ENCODE measurements at regions not wholly inside any gene's neighbourhood (a gene's known extent, or its start where the extent isn't known, plus 50 kb on each side); places are given as distances from the start of the nearest gene placed in this dataset.

DNA sequence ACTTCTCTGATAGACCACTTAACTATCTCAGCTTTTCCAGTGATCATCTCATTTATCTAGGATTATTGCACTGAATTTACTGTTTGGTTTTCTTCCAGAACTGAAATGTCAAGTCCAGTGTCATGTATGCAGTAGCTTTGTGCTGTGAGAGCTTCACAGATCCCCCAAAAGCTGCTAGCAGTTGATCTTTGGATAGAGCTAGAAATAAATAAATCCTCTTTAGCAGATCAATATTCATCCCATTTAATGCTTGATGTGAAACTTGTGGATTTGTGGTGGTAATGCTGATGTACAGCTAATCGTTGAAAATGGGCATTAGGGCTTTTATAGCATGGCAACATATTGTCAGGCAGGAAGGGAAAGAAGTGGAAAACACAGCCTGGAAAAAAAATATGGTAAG, 509.6 kb upstream of the FAM241A start:
- no peak for ATAC-seq (ENCODE audit: low read depth)
- Mint-ChIP-seq H3K36me3 (no peaks in the 10 kb centered on the region), H3K4me3 (no peak overlapping the region), H3K9me3 (no peaks in the 10 kb centered on the region), H3K27me3 (no peaks in the 10 kb centered on the region), H3K4me1 (no peaks in the 10 kb centered on the region), H3K27ac (no peak overlapping the region)
- POLR2A ChIA-PET, result no interaction called here
- no peak for DNase-seq

- no peaks in the 10 kb centered on the region for H3K36me3 Mint-ChIP-seq
- ATAC-seq (ENCODE audit: low read depth) (no peak), DNase-seq (no peak)
- no peak overlapping the region for H3K4me3 Mint-ChIP-seq
- H3K4me1 Mint-ChIP-seq, result no peaks in the 10 kb centered on the region
- no peaks in the 10 kb centered on the region for H3K9me3 Mint-ChIP-seq
- POLR2A ChIA-PET, result no interaction called here
- no peak overlapping the region for H3K27ac Mint-ChIP-seq
- no peaks in the 10 kb centered on the region for H3K27me3 Mint-ChIP-seq
Measured at GRCh38 chr4:111636961-111637585, 508.2 kb upstream of the FAM241A start.

- H3K4me3 Mint-ChIP-seq, result no peak overlapping the region
- no peak overlapping the region for H3K27ac Mint-ChIP-seq
- no peaks in the 10 kb centered on the region for H3K9me3 Mint-ChIP-seq
- no peaks in the 10 kb centered on the region for H3K36me3 Mint-ChIP-seq
- no peaks in the 10 kb centered on the region for H3K27me3 Mint-ChIP-seq
- H3K4me1 Mint-ChIP-seq, result no peaks in the 10 kb centered on the region
- ATAC-seq (ENCODE audit: low read depth), result no peak
- POLR2A ChIA-PET, result no interaction called here
- DNase-seq, result no peak
Measured at GRCh38 chr4:111639120-111639690, 506.0 kb upstream of the FAM241A start.

- H3K36me3 Mint-ChIP-seq, result no peaks in the 10 kb centered on the region
- ATAC-seq (ENCODE audit: low read depth) (no peak), DNase-seq (no peak)
- H3K4me3 Mint-ChIP-seq, result no peak overlapping the region
- POLR2A ChIA-PET, result no interaction called here
- no peaks in the 10 kb centered on the region for H3K4me1 Mint-ChIP-seq
- no peak overlapping the region for H3K27ac Mint-ChIP-seq
- H3K9me3 Mint-ChIP-seq, result no peaks in the 10 kb centered on the region
- no peaks in the 10 kb centered on the region for H3K27me3 Mint-ChIP-seq
Measured at GRCh38 chr4:111639876-111640275, 505.4 kb upstream of the FAM241A start.

DNA sequence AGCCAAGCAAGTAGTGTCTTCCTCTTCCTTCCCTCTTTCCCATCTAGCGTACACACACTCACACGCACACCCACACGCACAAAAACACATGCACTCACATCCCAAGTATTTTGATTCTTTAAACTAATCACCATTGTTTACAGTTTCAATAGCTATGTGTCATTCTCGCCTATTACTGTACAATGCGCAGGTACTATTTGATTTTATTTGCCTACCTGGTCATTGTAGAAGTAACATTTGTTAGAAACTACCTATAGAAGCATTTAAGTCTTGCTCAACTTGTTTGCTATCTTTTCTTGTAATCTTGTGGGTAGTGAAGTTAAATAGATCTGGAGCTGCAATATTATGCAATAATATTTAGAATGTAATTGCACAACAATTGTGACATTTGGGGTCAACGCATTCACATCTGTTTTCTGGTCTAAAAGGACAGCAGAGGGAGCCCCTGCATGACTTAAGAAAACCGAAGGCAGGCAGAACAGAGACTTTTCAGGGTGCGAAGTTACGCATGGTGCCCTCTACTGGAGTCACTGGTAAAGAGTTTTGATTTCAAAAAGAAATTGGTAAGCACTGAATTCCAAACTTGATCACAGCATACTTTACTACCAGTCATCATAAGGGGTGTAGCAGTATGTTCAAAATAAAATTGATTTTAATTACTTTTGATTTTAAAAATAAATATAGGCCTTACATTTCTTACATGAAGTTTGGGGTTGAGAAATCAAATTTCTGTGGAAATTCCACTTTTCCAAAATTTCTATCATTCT, 503.3 kb upstream of the FAM241A start:
- Mint-ChIP-seq H3K9me3 (no peaks in the 10 kb centered on the region), H3K36me3 (no peaks in the 10 kb centered on the region), H3K27me3 (no peaks in the 10 kb centered on the region), H3K4me1 (no peaks in the 10 kb centered on the region), H3K4me3 (no peak overlapping the region), H3K27ac (no peak overlapping the region)
- DNase-seq, result no peak
- peak; percentile 68 for ATAC-seq (ENCODE audit: low read depth)
- POLR2A ChIA-PET, result no interaction called here

DNA sequence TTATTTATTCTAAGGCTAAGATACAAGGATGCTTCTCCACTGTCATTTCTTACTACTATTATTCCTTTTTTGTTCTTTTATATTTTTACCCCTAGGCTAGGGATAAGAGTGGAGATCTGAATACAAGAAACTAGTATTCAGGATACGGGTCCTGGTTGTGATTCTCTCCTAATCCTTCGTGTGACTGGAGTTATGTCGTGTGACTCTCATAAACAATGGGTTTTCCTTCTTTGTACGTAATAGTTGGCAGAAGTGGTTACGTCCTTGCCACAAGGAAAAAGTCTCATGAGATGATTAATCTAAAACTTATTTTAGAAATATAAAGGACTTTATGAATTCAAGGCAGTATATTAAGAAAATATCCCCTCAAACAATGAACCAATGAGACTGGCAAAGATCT, 497.2 kb upstream of the FAM241A start:
- no peaks in the 10 kb centered on the region for H3K27me3 Mint-ChIP-seq
- H3K4me1 Mint-ChIP-seq, result no peaks in the 10 kb centered on the region
- POLR2A ChIA-PET, result no interaction called here
- no peak overlapping the region for H3K27ac Mint-ChIP-seq
- DNase-seq (no peak), ATAC-seq (ENCODE audit: low read depth) (no peak)
- H3K36me3 Mint-ChIP-seq, result no peaks in the 10 kb centered on the region
- no peak overlapping the region for H3K4me3 Mint-ChIP-seq
- H3K9me3 Mint-ChIP-seq, result no peaks in the 10 kb centered on the region

GRCh38 chr4:111649308-111649707, 495.9 kb upstream of the FAM241A start:
- ATAC-seq (ENCODE audit: low read depth) (no peak), DNase-seq (no peak)
- H3K36me3 Mint-ChIP-seq, result no peaks in the 10 kb centered on the region
- POLR2A ChIA-PET, result no interaction called here
- H3K27me3 Mint-ChIP-seq, result no peaks in the 10 kb centered on the region
- H3K27ac Mint-ChIP-seq, result no peak overlapping the region
- H3K4me3 Mint-ChIP-seq, result no peak overlapping the region
- no peaks in the 10 kb centered on the region for H3K4me1 Mint-ChIP-seq
- no peaks in the 10 kb centered on the region for H3K9me3 Mint-ChIP-seq

DNA sequence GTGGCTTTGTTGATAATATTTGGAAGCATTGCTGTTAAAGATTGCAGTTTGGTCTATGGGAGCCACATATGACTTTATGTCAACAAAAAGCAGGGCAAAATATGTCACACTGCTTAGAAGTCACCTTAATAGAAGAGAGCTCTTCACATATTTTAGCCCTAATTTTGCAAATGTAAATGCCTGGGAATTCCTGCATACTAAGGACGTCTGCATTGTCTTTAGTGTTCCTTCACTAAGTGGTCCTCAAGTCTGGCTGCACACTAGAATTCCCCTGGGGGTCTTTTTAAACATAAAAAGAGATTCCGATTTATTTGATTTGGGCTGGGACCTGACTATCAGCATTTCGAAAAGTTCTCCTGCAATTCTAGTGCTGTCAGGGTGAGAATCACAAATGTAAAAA, 495.1 kb upstream of the FAM241A start:
- H3K27ac Mint-ChIP-seq, result no peak overlapping the region
- no peak for DNase-seq
- POLR2A ChIA-PET, result no interaction called here
- no peaks in the 10 kb centered on the region for H3K27me3 Mint-ChIP-seq
- no peak for ATAC-seq (ENCODE audit: low read depth)
- H3K36me3 Mint-ChIP-seq, result no peaks in the 10 kb centered on the region
- no peaks in the 10 kb centered on the region for H3K9me3 Mint-ChIP-seq
- H3K4me3 Mint-ChIP-seq, result no peak overlapping the region
- H3K4me1 Mint-ChIP-seq, result no peaks in the 10 kb centered on the region

- DNase-seq (no peak), ATAC-seq (ENCODE audit: low read depth) (no peak)
- H3K27me3 Mint-ChIP-seq, result no peaks in the 10 kb centered on the region
- H3K27ac Mint-ChIP-seq, result no peak overlapping the region
- no peaks in the 10 kb centered on the region for H3K4me1 Mint-ChIP-seq
- no peaks in the 10 kb centered on the region for H3K9me3 Mint-ChIP-seq
- POLR2A ChIA-PET, result no interaction called here
- no peaks in the 10 kb centered on the region for H3K36me3 Mint-ChIP-seq
- H3K4me3 Mint-ChIP-seq, result no peak overlapping the region
Measured at GRCh38 chr4:111650674-111651086, 494.6 kb upstream of the FAM241A start.

- H3K36me3 Mint-ChIP-seq, result no peaks in the 10 kb centered on the region
- DNase-seq, result no peak
- POLR2A ChIA-PET, result no interaction called here
- no peaks in the 10 kb centered on the region for H3K4me1 Mint-ChIP-seq
- ATAC-seq (ENCODE audit: low read depth), result no peak
- H3K27me3 Mint-ChIP-seq, result no peaks in the 10 kb centered on the region
- H3K9me3 Mint-ChIP-seq, result no peaks in the 10 kb centered on the region
- H3K27ac Mint-ChIP-seq, result no peak overlapping the region
- H3K4me3 Mint-ChIP-seq, result no peak overlapping the region
Measured at GRCh38 chr4:111652236-111652635, 493.0 kb upstream of the FAM241A start.

- Mint-ChIP-seq H3K36me3 (no peaks in the 10 kb centered on the region), H3K9me3 (no peaks in the 10 kb centered on the region), H3K4me1 (no peaks in the 10 kb centered on the region), H3K27ac (no peak overlapping the region), H3K27me3 (no peaks in the 10 kb centered on the region), H3K4me3 (no peak overlapping the region)
- ATAC-seq (ENCODE audit: low read depth) (no peak), DNase-seq (no peak)
- POLR2A ChIA-PET, result no interaction called here
Measured at GRCh38 chr4:111652986-111653385, 492.3 kb upstream of the FAM241A start.

DNA sequence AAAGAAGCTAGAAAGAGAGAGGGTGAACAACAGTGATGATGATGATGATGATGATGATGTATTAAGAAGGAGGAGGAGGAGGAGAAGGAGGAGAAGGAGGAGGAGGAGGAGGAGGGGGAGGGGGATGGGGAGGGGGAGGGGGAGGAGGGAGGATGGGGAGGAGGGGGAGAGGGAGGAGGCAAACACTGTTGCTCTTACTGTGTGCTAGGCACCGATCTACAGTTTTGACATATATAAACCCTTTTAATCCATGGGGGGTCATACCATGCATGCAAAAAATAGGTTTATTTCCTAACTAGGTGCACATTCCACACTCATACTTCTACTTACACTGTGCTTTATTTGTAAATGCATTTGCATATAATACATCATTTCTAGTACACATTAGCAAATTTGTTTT, 482.8 kb upstream of the FAM241A start:
- POLR2A ChIA-PET, result no interaction called here
- no peak for ATAC-seq (ENCODE audit: low read depth)
- no peak for DNase-seq
- H3K27ac Mint-ChIP-seq, result no peak overlapping the region
- no peaks in the 10 kb centered on the region for H3K36me3 Mint-ChIP-seq
- no peaks in the 10 kb centered on the region for H3K27me3 Mint-ChIP-seq
- no peak overlapping the region for H3K4me3 Mint-ChIP-seq
- no peaks in the 10 kb centered on the region for H3K9me3 Mint-ChIP-seq
- H3K4me1 Mint-ChIP-seq, result no peaks in the 10 kb centered on the region

- Mint-ChIP-seq H3K36me3 (no peaks in the 10 kb centered on the region), H3K9me3 (no peaks in the 10 kb centered on the region), H3K27ac (no peak overlapping the region), H3K27me3 (no peaks in the 10 kb centered on the region), H3K4me3 (no peak overlapping the region), H3K4me1 (no peaks in the 10 kb centered on the region)
- POLR2A ChIA-PET, result no interaction called here
- DNase-seq, result no peak
- ATAC-seq (ENCODE audit: low read depth), result no peak
Measured at GRCh38 chr4:111664308-111664945, 480.8 kb upstream of the FAM241A start.

- Mint-ChIP-seq H3K9me3 (no peaks in the 10 kb centered on the region), H3K36me3 (no peaks in the 10 kb centered on the region), H3K27ac (no peak overlapping the region), H3K4me3 (no peak overlapping the region), H3K4me1 (no peaks in the 10 kb centered on the region), H3K27me3 (no peaks in the 10 kb centered on the region)
- no peak for ATAC-seq (ENCODE audit: low read depth)
- POLR2A ChIA-PET, result no interaction called here
- no peak for DNase-seq
Measured at GRCh38 chr4:111666826-111667360, 478.4 kb upstream of the FAM241A start.
